Psoas muscle (tissue), 7 donors: ENCODE measurements at regions not wholly inside any gene's neighbourhood (a gene's known extent, or its start where the extent isn't known, plus 50 kb on each side); places are given as distances from the start of the nearest gene placed in this dataset.

Experiments
- ATAC-seq, 4 donors: fragments of 200-7000 bp; cut with Tn5 transposase; one replicate each; pipeline ENCODE4 v1.9.1; 2020; ENCODE audit warnings: moderate library complexity in 3 of 4, mild to moderate bottlenecking in 2 of 4
- DNase-seq, 2 donors: peaks; one replicate each; pipeline ENCODE4 v3.0.0-alpha.2; 2020
- H3K27ac ChIP-seq: fragments of 200-600 bp; one replicate; pipeline ENCODE4 v1.8.0; 2022
- H3K27me3 ChIP-seq, 3 donors: fragments of 200-600 bp in 1 of 3; one replicate each; pipeline versions ENCODE4 v1.6.1 to v1.8.0; 2013 to 2022; ENCODE audit warnings: low read length in 2 of 3, mild to moderate bottlenecking in 2 of 3, moderate library complexity in 1 of 3; ENCODE audit not compliant: insufficient read depth in 3 of 3
- H3K36me3 ChIP-seq, 2 donors: fragments of 200-600 bp in 1 of 2; one replicate each; pipeline versions ENCODE4 v1.6.1 to v1.8.0; 2013 to 2022; ENCODE audit warnings: low read depth in 1 of 2, mild to moderate bottlenecking in 1 of 2, moderate library complexity in 1 of 2; ENCODE audit not compliant: insufficient read depth in 1 of 2
- H3K4me1 ChIP-seq: fragments of 200-600 bp; one replicate; pipeline ENCODE4 v1.8.0; 2022
- H3K4me3 ChIP-seq: fragments of 200-600 bp; one replicate; pipeline ENCODE4 v1.8.0; 2022; ENCODE audit warnings: mild to moderate bottlenecking
- H3K9me3 ChIP-seq: fragments of 200-600 bp; one replicate; pipeline ENCODE4 v1.8.0; 2022
- WGBS, 3 donors: extraction: QIAGEN DNeasy Blood & Tissue Kit; methylation state at CpG; one replicate each; pipeline versions ENCODE4 v1.1.6 to v1.1.7; 2013; 5-methylcytosine and 5-hydroxymethylcytosine counted together
- intact Hi-C, 2 donors: fragments of 100-400 bp; cut with DNase I; formaldehyde crosslinking; loops; one replicate each; pipeline versions ENCODE4 v1.11.0 to v1.14.2; 2022
- TF ChIP-seq, protein P1 (sequence below): fragments of 200-600 bp; IDR thresholded peaks from one replicate; pipeline ENCODE4 v1.8.0; 2022; ENCODE audit warnings: antibody characterized with exemption
- donor health status: healthy with polysubstance abuse.
- donor health status: DM: no; HTN: no; CAD: no; lungs with moderate emphysema.
- donor health status: Bipolar disorder and iron deficiency.
- donor health status: healthy.
- donor health status: DM: yes; HTN: yes; CAD: no.
- donor health status: DM: no; HTN: no; CAD: no.
- donor health status: DM: yes; HTN: yes; CAD: no.

DNA sequence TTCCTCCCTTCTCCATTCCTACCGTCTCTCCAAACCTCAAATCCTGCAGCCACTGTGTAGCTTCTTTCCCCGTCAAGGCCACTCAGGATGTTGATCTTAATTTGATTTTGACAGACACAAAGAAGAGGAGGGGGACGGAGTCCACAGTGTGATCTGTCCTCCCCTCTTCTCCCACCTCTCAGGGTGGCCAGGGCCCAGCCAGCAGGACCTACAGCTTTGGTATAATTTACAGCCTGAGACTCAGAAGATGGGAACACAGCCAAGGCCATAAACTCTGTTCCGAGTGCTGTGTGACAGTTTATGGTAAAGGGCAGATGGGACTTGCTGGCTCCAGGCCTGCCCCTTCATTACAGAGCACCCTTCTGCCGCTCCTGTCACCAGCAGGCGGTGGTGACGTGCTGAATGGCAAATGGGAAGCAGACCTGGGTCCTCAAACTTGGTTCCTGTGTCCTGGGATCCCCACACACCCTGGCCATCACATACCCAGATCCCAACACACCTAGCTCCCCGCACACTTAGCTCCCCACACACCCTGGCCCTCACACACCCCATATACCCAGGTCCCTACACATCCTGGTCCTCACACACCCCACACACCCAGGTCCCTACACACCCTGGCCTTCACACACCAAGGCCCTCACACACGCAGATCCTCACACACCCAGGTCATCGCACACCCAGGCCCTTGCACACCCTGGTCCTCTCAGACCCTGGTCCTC is 71.6 kb downstream of the CD2 start:
- Histone ChIP-seq H3K27ac (no peak overlapping the region), H3K9me3 (no peaks in the 10 kb centered on the region), H3K36me3 (no peaks in the 10 kb centered on the region), H3K27me3 (peaks cover 0 to 2% (median 0%) of the 10 kb centered on the region in 3 donors), H3K4me3 (no peak overlapping the region), H3K4me1 (no peaks in the 10 kb centered on the region)
- WGBS, 3 donors = 59 to 67% (median 63%) methylated on average over 10 of the region's 10 CpGs
- ATAC-seq (no peak), DNase-seq (no peak)
- TF ChIP-seq, protein P1, sequence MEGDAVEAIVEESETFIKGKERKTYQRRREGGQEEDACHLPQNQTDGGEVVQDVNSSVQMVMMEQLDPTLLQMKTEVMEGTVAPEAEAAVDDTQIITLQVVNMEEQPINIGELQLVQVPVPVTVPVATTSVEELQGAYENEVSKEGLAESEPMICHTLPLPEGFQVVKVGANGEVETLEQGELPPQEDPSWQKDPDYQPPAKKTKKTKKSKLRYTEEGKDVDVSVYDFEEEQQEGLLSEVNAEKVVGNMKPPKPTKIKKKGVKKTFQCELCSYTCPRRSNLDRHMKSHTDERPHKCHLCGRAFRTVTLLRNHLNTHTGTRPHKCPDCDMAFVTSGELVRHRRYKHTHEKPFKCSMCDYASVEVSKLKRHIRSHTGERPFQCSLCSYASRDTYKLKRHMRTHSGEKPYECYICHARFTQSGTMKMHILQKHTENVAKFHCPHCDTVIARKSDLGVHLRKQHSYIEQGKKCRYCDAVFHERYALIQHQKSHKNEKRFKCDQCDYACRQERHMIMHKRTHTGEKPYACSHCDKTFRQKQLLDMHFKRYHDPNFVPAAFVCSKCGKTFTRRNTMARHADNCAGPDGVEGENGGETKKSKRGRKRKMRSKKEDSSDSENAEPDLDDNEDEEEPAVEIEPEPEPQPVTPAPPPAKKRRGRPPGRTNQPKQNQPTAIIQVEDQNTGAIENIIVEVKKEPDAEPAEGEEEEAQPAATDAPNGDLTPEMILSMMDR = no peak
- intact Hi-C loops = no loop called here

DNA sequence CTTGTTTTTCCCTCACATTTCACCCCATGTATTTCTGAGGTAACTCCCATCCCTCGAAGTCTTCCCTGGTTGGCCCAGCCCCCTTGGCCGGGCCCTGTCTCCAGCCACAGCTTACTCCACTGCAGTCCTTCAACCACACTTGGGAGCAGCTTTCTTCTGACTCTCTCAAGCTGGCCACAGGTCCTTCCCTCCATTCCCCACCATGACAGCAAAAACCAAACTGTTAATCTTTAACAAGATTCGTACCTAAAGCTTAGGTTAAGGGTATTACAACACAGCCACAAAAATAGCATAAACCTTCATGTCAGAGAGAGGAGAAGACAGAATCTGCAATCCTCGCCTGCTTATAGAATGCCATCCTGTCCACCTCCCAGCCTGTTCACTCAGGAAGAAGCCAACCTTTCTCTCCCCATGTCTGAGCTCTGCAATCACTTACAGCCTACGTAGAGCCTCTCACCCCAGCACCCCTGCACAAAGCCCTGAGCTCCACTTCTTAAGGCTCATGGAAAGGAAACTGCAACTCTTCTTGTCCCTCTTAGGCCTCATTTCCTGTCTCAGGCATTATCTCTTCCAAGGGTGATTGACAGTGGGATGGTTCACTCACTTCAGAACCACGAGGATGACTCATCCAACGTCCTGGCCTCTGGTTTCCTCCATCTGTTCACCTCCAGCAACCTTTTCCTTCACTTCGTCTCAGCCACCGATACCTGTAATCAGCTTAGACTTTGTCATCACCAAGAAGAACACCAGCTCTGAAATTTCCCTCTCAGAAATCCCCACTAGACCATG is 72.8 kb downstream of the CD2 start:
- H3K27me3 ChIP-seq = peaks cover 0 to 2% (median 0%) of the 10 kb centered on the region in 3 donors
- ATAC-seq (no peak), DNase-seq (no peak)
- H3K9me3 ChIP-seq = no peaks in the 10 kb centered on the region
- intact Hi-C loops = no loop called here
- H3K4me1 ChIP-seq = no peaks in the 10 kb centered on the region
- H3K27ac ChIP-seq = no peak overlapping the region
- H3K36me3 ChIP-seq = no peaks in the 10 kb centered on the region
- WGBS, 3 donors = 72 to 74% (median 74%) methylated on average over 9 of the region's 9 CpGs
- TF ChIP-seq, protein P1 = no peak
- H3K4me3 ChIP-seq = no peak overlapping the region

DNA sequence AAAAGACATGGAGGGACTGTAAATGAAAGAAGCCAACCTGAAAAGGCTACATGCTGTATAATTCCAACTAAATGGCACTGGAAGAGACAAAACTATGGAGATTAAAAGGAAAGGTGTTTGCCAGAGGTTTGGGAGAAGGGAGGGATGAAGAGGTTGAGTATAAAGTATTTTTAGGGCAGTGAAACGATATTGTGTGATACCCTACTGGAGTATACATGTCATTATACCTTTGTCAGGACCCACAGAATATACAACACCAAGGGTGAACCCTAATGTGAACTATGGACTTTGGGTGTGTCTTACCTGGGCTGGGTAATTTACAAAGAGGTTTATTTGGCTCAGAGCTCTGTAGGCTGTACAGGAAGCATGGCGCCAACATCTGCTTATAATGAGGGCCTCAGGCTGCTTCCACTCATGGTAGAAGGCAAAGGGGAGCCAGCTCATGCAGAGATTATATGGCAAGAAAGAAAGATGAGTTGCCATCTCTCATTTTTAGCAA is 73.4 kb downstream of the CD2 start:
- 88 to 96% (median 94%) methylated on average over 2 of the region's 2 CpGs for WGBS, 3 donors
- TF ChIP-seq, protein P1 = no peak
- Histone ChIP-seq H3K27me3 (peaks cover 0 to 2% (median 0%) of the 10 kb centered on the region in 3 donors), H3K4me3 (no peak overlapping the region), H3K4me1 (no peaks in the 10 kb centered on the region), H3K36me3 (no peaks in the 10 kb centered on the region), H3K27ac (no peak overlapping the region), H3K9me3 (no peaks in the 10 kb centered on the region)
- DNase-seq (no peak), ATAC-seq (no peak)
- intact Hi-C loops = no loop called here

DNA sequence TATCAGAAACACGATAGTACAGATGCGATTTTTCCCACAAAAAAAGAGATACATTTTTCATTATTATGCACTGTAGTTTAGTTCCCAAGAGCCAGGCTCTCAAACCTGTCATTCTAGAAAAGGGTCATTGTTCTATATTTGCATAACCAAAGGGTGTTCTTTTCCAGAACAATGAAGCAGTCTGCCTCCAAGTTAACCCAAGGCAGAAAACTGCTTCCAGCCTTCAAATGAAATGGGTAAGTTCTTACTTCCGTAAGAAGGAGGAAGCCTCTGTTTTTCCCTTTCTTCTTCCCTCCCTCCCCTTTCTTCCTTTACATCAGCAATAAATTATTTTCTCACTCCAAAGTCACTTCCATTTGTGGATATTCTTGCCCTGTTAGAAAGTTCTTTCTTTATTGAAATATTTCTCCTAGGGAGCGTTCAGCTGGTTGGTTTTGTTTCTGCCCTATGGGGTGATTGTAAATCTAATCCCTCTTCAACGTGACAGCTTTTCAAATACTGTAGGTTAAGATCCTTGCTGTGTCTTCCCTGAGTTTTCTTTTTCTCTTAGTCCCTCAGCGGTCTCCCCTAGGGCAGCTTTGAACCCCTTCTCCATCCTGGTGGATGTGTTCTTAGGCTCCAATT is 77.3 kb upstream of the PTGFRN start:
- TF ChIP-seq, protein P1 = no peak
- DNase-seq = no peak
- Histone ChIP-seq H3K27me3 (peaks cover 0 to 1% (median 0%) of the 10 kb centered on the region in 3 donors), H3K4me1 (no peaks in the 10 kb centered on the region), H3K27ac (no peak overlapping the region), H3K9me3 (no peaks in the 10 kb centered on the region), H3K36me3 (no peaks in the 10 kb centered on the region), H3K4me3 (no peak overlapping the region)
- intact Hi-C loops = no loop called here
- 74 to 77% (median 75%) methylated on average over 6 of the region's 6 CpGs for WGBS, 3 donors
- no peak for ATAC-seq
